ENCODE measurements at regions not wholly inside any gene's neighbourhood (a gene's known extent, or its start where the extent isn't known, plus 50 kb on each side); places are given as distances from the start of the nearest gene placed in this dataset.
A peak's percentile ranks its signal among the peaks of the same experiment; 100 is the strongest.

GRCh38 chr2:8027387-8027786 is 654.5 kb upstream of the ID2 start:
- DNase-seq: no peak

- DNase-seq: no peak
Measured at GRCh38 chr2:8028036-8028435, 653.8 kb upstream of the ID2 start.

- DNase-seq: no peak
Measured at GRCh38 chr2:8028436-8028835, 653.4 kb upstream of the ID2 start.

DNA sequence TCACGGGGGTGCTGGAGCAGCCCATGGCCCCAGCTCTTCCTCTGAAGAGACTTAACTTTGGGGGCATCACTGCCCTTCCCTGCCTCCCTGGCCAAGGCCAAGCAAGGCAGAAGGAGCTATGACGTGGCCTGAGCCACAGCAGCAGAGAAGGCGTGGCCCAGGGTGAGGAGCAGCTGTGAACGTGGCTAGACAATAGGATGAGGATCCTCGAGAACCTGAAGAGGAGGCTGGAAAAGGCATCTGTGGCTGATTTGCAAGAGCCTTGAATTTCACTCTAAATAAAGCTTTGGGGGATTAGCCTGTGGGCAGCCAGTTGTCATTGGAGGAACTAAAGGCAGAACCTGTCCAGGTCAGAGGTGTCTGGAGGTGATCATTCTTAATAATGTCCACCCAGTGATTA is 652.9 kb upstream of the ID2 start:
- DNase-seq: no peak

DNA sequence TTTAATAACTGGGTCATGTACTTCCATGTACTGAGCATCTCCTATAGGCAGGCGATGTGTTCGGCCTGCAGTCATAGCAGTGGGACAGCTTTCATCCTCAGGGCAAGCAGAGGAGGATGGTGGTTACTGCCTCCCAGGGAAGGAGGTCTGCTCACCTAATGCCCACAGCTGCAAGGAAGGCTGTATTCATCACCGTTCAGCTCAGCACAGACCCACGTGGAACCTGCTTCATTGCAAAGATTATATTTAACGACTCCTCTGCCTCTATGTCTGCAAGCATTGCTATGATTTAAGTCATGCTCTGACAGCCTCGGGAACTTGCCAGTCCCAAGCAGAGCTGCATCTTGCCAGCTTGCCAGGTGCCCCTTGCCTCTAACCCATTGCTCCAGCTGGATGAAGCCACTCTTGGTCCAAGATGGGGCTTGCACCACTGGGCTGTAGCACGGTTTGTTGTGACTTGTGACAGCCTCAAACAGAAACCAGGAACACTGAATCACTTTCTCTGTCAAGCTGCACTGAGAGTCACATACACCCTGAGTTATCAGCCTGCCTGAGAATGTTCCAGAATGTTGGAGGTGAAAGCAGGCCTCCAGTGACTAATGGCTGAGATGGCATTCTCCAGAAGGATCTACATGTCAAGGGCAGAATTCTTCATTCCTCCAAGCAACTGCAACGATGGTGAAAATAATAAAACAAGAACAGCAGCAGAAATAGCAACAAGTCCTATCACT is 651.1 kb upstream of the ID2 start:
- no peak for DNase-seq

DNA sequence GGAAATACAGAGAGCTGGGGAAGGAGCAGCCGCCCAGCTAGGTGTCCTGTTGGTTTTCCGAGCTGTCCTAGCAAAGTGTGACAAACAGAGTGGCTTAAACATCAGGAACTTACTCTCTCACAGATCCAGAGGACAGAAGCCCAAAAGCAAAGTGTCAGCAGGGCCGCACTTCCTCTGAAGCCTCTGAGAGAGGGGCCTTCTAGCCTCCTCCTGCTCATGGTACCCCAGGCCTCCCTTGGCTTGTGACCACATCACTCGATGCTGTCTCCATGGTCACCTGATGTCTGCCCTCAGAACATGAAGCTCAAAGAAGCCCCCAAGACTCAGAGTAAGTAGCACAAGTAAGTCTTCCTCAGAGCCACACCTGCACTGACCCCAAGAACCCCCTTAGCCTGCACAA is 650.5 kb upstream of the ID2 start:
- DNase-seq: no peak

- no peak for DNase-seq
Measured at GRCh38 chr2:8033546-8034096, 648.2 kb upstream of the ID2 start.

DNA sequence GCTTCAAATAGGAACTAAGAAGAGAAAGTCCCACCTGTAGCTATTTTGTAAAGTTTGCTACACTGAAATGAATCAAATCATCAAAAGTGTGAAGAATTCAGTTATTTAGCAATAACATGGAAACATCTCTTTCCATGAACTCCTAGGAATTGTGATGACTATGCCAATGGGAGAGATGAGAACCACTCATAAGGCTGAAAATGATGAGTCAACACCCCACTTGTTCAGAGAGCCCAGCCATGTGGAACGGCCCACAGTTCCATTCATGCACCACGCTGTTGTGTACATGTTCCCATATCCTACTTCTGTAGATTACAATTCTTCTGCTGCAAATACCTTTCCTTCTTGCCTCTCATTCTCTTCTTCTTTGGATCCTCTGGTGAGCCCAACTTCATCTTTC is 645.5 kb upstream of the ID2 start:
- DNase-seq: no peak

DNA sequence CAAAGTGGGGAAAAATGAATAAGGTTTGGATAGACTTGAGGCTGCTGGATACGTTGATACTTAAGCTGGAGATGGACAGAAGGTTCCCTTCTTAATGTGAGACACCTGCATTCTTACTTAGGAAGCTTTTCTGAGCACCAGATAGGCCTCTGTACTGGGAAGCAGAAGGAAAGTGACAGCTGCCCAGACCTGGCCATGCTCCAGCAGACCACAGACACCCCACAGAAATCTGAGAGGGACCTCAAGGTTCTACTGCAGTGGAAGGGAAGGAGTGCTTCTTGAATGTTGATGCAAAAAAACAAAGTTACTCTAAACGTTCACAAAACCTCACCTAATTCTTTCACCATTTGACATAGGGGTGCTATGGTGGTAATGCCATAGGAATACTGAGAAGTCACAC is 642.1 kb upstream of the ID2 start:
- DNase-seq: no peak

- no peak for DNase-seq
Measured at GRCh38 chr2:8043295-8043694, 638.6 kb upstream of the ID2 start.

GRCh38 chr2:8044046-8044594 is 637.7 kb upstream of the ID2 start:
- DNase-seq: no peak

- DNase-seq: no peak
Measured at GRCh38 chr2:8045081-8045614, 636.7 kb upstream of the ID2 start.

- DNase-seq: no peak
Measured at GRCh38 chr2:8046849-8047248, 635.0 kb upstream of the ID2 start.

DNA sequence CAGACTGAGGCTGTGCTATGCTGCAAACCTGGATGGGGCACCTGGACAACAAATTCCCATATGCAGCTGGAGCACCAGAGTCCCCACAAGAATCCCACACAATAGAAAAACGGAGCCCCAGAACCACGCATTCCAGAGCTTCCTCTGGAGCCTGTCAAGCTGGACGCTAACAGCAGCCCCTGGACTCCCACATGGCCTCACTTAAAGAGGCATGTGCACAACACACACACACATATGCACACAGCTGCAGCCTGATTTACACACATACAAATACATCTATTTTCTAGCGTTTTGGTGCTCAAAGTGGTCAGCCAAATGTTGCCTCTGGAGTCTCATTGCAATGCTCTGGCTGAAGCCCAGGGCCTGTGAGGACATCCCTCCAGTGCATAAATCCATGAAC is 632.7 kb upstream of the ID2 start:
- no peak for DNase-seq

GRCh38 chr2:8049851-8050571 is 631.8 kb upstream of the ID2 start:
- DNase-seq: peak; percentile 80

- no peak for DNase-seq
Measured at GRCh38 chr2:8053216-8053615, 628.6 kb upstream of the ID2 start.

GRCh38 chr2:8054070-8054469 is 627.8 kb upstream of the ID2 start:
- DNase-seq: no peak

DNA sequence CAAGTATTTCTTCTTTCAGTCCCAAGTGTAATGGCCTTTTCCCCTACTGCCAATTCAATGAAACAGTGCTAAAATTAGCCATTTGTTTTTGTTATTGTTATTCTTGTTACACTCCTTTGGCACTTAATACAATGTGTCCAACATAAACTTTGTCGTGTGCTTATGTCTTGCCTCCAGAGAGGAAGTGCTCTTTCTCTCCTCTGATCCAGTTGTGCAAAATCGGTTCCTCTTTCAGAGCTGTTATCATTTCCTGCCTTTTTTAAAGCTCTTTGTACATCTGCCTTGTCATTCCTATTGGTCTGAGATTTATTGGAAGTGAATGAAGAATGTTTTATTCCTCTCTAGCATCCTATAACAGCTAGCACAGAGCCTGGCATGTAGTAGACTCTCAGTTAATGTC is 623.2 kb upstream of the ID2 start:
- no peak for DNase-seq

- DNase-seq: no peak
Measured at GRCh38 chr2:8059255-8059654, 622.6 kb upstream of the ID2 start.

GRCh38 chr2:8059794-8060193 is 622.1 kb upstream of the ID2 start:
- DNase-seq: peak; percentile 21

DNA sequence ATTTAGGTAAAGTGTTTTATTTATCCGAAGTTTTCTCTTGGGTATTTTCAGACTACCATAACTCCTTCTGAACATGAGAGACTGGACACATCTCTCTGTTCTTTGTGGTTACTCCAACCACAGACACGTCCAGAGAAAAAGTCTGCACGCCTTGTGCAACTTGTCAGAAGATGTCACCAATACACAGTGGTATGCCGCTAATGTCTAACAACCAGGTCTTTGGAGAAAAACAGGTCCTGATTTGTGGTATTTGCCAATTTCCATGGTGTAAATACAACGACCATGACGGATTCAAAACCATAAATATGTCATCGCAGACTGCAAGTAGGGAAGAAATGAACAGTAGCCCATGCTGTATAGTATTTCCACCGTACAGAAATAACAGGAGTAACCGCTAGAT is 620.6 kb upstream of the ID2 start:
- no peak for DNase-seq

- no peak for DNase-seq
Measured at GRCh38 chr2:8064603-8065002, 617.3 kb upstream of the ID2 start.

DNA sequence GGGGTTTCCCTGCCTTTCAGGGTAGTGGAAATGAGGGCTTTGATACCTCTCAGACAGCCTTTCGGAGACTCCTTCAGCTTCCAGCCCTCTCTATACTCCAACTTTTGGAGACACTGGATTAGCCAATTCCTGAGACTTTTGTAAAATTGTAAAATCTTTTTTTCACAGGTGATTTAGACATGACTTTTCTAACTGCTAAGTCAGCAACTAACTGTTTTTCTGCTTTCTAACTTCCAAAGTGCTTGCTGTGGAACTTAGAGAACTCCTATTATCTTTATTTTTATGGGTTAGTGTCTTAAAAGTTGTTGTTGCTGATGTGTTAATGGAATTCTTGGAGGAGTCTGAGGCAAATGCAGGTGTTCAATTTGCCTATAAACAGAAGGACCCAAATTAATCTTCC is 616.7 kb upstream of the ID2 start:
- DNase-seq: no peak

- no peak for DNase-seq
Measured at GRCh38 chr2:8067784-8068336, 614.0 kb upstream of the ID2 start.

All from activated CD4-positive, alpha-beta T cell treated with anti-CD3 and anti-CD28 coated beads, Interleukin-2, amount 50 U/mL, for 16 hours (primary cell).